Heart left ventricle (tissue), 13 donors: ENCODE measurements at regions not wholly inside any gene's neighbourhood (a gene's known extent, or its start where the extent isn't known, plus 50 kb on each side); places are given as distances from the start of the nearest gene placed in this dataset.

Experiments used
- CTCF ChIP-seq, 12 donors: fragments of 200-600 bp; sonication (generic) in 4 of 12; IDR thresholded peaks; one replicate each; pipeline versions ENCODE4 v1.5.0 to v1.8.0; 2018 to 2022; ENCODE audit warnings: antibody characterized with exemption in 12 of 12, mild to moderate bottlenecking in 5 of 12
- POLR2A ChIP-seq, 2 donors: fragments of 450-650 bp; IDR thresholded peaks; one replicate each; pipeline ENCODE4 v1.6.1; 2017; ENCODE audit warnings: antibody characterized with exemption in 2 of 2, mild to moderate bottlenecking in 2 of 2, moderate library complexity in 2 of 2
- donor health status: ischemic (EF 13 %, LVEDD 7.1; RV severe dilation, severe dysfunction).
- donor health status: DM: no; HTN: yes; CAD: no.
- donor health status: DM: no; HTN: no; CAD: no.
- donor health status: ischemic (EF 25% LVEDD 6.9; RV normal size, moderate dysfunction).
- donor health status: ischemic (EF 25% LVEDD 5.7; RV mildly dilated, moderate dysfunction).
- donor health status: ischemic (EF 35%, LVEDD 5.7; RV mildly dilated, moderate dysfunction).
- donor health status: nonischemic (EF 11% LVEDD 7.7; RV severe dilation, severe dysfunction).
- donor health status: DM: yes; HTN: yes; CAD: no.
- donor health status: PGD.
- donor health status: ischemic (EF 29% LVEDD 5.4; RV normal size, mild dysfunction).
- donor health status: nonischemic (EF 23%, LVEDD 6.1; RV moderate dilation, normal function).

DNA sequence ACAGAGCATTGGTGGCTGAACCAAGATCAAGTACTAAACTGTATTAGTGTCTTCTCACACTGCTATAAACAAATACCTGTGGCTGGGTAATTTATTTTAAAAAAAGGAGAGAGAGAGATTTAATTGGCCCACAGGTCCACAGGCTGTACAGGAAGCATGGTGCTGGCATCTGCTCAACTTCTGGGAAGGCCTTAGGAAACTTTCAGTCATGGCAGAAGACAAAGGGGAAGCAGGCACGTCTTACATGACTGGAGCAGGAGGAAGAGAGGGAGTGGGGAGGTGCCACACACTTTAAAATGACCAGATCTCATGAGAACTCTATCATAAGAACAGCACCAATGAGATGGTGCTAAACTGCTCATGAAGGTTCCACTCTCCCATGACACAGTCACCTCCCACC lies 95.2 kb upstream of the JCAD start:
- TF ChIP-seq CTCF (IDR thresholded peaks at IDR 0.05) (no peak), POLR2A (IDR thresholded peaks at IDR 0.05) (no peak)
